ELR (cell line): ENCODE measurements at regions not wholly inside any gene's neighbourhood (a gene's known extent, or its start where the extent isn't known, plus 50 kb on each side); places are given as distances from the start of the nearest gene placed in this dataset.

Experiments used
- DNase-seq: peaks from one replicate; pipeline ENCODE4 v3.0.0-alpha.2; 2015; ENCODE audit warnings: low read depth

DNA sequence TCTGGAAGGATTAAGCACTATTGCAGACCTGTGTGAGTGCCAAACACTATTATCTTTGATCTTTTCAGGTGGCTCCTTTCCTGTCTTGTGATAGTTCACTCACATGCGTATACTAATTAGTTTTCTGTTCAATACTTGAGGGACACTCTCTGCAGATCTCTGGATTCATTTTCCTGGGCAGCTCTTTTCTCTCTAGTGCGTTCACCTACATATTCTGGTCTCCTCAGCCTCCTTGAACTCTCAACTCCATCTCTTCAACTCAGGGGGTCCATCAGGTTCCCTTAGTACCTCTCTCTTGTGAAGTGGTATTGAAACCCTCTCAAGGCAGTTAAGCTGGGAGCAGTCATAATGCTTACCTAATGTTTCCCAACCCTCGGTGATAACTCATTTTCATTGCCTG lies 1218.1 kb upstream of the MAP3K7 start:
- DNase-seq: no peak

DNA sequence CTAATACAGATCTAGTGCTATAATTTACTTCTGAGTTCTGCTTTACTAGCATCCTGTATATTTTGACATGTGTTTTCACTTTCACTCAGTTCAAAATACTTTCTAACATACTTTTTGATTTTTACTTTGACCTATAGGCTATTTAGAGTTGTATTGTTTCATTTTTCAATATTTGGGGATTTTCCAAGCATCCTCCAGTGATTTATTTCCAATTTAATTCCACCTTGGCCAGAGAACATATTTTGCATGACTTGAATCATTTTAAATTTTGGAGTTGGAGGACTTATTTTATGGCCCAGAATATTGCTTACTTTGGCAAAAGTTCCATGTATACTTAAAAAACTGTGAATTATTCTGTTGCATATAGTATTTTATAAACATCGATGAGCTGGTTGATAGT lies 1215.6 kb upstream of the MAP3K7 start:
- DNase-seq: no peak

DNA sequence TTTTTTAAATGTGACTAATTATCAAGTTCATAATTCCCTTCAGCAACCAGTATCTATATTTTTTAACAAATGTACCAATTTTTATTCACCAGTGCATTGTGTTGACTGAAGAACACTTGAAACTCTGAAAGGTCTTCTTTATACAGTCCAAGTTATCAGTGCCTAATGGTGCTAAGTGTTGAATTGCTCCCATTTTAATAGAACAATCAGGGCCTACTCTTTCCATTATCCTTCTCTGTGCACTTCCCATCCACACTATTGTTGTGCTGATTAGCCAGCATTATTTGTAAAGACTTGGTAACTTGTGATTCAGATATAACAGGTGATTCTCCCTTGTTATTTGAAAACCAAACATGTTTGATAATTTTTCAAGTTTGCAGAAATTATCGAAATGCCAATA lies 1209.7 kb upstream of the MAP3K7 start:
- no peak for DNase-seq

DNA sequence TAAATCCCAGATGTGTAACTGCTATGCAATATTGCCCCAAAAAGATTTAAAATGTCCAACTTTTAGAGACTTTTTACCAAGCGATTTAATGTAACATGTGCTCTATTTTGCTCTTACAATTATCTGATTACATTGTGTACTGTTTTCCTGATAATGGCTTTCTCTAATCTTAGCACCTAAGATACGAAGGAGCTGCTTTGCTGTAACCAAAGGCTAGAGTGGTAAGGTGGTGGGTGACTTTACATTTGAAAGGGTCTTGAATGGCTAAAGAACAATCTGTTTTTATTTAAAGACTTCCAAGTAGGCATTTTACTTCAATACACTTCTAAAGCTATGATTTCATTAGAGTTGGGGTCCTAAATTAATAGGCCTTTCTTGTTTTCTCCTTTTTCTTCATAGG lies 1201.6 kb upstream of the MAP3K7 start:
- no peak for DNase-seq

DNA sequence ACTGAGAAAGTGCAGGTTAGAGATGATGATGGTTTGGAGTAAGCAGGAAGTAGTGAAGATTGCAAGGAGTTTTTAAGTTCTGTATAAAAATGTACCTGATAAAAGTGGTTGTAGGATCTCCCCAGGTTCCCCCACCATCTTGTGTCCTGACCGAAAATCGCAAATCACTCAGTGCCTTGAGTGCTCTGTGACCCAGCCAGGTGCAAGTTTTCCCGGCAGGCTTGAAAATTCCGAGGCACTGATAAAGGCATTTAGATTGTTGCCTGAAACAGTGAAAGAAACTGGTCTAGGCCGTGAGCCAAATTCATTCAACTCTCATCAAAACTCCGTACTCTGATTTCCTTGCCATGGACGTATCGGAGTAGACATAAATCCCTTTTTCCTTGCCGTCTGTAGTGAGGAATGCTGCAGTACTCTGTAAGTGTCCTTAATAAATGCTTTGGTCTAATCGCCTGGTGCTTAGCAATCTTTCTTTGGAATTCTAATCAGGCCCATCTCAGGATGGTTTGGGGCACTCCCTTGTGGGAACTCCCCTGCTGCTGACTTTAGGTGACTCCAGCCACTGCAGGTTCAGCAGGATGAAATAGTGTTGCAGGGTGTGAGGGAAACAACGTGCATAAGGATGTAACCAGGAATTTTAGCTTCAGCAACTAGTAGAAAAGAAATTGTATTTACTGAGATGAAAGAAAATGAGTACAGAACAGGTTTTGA lies 1199.8 kb upstream of the MAP3K7 start:
- DNase-seq: no peak

DNA sequence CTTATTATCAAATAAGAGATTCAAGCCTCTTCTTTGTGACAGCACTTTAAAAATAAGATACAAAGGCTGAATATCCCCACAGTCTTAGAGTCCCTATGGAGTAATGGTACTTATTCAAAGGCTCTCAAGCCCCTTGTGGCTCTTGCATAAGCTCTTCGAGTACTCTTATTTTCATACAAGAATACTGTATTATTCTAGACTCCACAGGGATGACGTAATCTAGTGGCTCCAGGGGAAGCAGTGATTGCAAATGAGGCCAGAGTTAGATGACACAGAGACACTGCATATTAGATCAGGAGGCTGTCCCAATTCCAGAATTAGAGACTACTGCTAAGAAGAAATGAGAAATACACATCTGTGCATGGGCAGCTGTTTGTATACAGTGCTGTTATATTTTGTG lies 1195.9 kb upstream of the MAP3K7 start:
- DNase-seq: no peak

DNA sequence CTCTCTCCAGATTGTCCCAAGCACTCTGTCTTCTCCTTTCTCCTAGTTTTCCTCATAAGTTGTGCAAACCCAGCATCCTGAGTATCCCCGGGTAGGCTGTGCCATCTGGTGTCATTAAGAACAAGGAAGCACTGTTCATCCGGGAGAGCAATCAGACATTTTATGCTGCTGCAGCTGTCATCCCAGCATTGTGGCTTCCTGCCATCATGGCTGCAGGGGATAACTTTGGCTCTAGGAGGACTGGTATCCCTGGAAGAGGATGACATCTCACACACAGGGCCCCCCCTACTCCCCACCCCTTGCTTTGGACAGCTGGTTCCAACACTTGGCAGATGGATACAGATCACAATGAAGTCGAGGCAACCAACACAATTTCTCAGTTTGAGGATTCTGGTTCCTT lies 1195.1 kb upstream of the MAP3K7 start:
- no peak for DNase-seq

DNA sequence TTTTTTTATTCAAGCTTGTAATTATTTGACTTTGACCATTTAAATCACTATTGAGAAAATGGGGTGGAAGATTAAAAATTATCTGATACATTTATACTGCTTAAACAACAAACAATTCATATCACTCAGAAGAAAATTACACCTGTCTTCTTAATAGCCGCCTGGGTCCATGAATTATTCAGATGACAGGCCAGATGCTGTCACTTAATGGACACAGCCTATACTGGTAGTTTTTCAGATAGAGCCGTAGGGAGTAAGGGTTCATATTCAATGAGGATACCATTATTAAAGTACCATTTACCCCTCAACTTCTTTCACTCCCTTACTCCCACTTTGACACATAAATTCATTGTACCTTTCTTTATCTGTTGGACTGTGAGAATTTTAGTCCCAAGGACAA lies 1193.4 kb upstream of the MAP3K7 start:
- DNase-seq: no peak

DNA sequence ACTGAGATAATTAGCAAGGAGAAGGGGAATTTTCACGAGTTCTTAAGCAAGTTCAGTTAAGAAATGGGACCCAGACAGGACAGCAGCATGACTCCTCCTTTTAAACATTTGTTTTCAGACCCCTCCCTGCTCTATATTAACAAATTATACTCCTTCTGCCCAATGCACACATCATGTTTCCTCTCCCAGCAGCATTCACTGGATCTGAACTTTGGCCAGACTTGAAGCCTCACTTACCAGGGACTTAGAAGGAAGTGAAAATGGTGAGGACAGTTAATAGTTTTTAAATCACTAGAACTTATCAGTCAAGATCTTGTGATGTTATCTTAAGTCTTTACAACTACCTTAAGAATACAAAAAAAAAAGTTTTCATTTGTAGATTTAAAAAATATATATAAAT lies 1174.7 kb upstream of the MAP3K7 start:
- no peak for DNase-seq

DNA sequence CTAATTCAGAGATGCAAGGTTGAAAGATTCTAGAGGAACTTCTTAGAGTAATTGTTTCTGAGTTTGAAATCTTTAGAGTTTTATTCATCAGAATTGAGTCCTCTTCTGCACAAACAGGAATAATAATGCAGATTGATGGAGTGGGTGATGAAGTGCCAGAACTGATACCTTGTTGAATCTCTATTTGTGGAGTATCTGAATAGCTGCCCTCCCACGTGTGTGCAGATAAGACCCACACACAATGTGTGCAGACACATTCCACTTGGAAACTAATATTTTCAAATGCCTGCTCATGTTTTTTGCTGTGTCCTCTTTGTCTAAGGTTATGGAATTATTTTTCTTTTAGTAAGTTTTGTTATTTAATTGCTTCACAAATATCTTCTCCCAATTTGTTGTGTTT lies 1167.8 kb upstream of the MAP3K7 start:
- DNase-seq: no peak

DNA sequence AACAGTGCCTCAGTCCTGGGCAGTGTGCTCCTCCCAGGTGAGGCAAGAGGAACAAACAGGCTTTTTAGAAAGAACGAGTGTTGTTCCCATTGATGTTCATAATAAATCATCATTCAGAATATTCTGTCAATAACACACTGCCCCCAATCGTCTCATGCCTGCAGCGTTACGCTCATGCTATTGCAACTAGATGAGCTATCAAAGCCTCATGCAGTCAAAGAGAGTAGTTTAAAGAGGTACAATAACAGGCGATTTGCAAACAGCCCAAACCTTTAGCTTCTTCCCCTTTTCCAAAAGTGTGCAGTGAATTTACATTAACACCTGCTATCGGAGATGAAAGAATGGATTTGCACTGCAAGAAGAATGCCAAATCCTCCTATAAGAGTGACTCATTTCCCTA lies 1164.7 kb upstream of the MAP3K7 start:
- no peak for DNase-seq

DNA sequence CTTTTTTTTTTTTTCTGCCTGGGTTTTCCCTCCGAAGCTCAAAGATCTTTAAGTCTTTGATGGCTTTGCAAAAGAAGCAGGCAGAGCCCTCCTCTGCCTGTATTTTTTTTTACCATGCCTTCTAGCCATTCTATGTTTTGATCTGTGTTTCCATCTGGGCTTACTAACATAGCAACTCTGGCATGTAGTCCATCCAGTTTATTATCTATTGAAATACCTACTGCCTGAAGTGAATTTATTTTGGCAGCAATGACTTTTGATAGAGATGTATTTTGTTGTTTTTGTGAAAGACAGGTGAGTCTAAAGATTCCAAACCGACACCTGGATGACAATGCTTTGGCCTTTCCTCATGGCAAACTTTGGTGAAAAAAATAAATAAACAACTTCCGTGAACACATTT lies 1157.7 kb upstream of the MAP3K7 start:
- no peak for DNase-seq

DNA sequence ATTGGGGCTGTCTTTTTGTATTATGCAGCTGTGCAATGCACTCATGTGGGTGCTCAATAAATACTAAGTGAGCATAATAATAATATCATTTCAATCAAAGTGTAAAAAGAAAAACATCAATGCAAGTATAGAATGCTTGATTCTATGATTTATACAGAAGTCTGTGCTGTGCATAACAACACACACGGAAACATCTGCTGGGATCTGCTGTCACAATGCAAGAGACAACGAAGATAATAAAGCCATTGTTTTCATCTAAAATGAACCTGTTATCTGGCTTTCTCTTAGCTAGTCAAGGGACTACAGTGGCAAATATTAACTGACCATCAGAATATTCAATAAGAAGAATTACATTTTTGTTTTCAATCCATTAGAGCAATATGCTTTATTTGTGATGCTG lies 1156.9 kb upstream of the MAP3K7 start:
- DNase-seq: no peak

DNA sequence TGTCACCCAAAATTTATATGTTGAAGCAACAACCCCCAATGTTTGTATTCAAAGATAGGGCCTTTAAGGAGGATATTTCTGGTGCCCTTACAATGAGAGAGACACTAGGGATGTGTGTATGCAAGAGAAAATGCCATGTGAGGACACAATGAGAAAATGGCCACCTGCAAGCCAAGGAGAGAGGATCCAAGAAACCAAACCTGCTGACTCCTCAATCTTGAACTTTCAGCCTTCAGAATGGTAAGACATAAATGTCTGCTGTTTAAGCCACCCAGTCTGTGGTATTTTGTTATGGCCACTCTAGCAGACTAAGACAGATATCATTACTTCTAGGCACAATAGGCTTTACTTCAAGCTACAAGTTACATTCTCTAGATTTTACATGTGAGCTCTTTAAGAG lies 1145.1 kb upstream of the MAP3K7 start:
- no peak for DNase-seq

DNA sequence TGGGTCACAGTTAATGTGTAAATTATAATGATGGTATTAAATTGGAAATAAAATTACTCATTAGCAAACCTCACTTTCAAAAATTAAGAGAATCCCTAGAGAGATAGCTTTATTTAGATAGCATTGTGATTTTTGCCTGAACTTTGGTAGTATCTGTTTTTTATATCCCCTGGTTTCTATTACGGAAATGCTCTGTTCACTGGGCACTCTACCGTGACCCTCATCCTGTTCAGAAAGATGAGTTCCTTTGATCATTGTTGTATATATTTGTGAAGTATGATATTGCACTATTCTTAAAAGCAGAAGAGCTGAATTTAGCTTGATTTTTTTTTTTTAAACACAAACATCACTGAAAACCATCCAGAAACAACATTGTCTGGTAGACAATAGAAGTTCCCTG lies 1143.8 kb upstream of the MAP3K7 start:
- no peak for DNase-seq

DNA sequence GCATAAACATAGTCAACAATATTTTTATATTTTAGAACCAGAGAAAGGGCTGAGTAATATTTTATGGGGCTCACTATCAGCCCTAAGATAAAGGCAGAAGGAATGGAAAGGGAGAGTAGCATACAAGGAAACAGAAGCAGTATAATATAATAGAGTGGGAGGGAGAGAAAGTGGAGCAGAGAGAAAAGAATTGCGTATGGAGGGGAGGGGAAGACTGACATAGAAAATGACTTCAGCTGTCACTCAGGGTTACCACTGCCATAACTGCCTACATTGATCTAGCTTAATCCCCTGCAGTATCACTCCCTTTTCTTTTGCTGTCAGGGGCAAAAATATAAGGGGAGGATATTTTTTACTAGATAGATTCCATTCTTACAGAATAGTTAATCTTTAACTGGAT lies 1133.5 kb upstream of the MAP3K7 start:
- no peak for DNase-seq

DNA sequence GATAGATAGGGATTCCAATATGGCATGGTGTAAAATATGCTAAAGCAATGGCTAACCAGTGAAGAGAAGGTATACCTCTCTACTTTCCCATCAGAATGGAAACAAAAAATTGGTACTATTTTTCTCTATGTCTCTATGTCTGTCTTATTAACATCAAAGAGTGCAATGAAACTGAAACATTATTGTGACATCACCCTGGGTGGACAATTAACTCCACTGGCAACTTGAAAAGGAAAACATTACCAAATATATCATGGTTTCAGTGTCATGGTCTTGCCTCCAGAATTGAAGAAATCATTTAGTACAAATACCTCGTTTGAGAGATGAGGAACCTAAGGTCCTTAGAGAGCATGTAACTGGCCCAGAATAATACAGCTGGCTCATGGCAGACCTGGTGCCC lies 1132.5 kb upstream of the MAP3K7 start:
- no peak for DNase-seq

DNA sequence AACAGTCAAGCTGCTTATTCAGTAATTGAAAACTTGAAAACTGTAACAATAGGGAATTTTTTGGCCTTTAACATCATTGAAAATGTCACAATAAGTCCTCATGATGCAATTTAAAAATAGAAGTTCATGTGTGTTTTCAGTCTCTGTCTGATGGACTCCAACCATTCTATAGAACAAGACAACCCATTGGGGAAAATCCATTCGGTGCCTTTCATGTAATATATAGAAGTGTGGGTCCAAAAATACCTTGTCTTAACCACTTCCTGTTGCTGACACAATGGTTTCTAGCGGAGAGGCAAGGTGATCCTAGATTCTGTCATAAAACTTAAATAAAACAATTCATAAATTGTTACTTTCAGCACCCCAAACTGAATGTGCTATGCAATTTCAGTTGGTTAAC lies 1131.3 kb upstream of the MAP3K7 start:
- no peak for DNase-seq

DNA sequence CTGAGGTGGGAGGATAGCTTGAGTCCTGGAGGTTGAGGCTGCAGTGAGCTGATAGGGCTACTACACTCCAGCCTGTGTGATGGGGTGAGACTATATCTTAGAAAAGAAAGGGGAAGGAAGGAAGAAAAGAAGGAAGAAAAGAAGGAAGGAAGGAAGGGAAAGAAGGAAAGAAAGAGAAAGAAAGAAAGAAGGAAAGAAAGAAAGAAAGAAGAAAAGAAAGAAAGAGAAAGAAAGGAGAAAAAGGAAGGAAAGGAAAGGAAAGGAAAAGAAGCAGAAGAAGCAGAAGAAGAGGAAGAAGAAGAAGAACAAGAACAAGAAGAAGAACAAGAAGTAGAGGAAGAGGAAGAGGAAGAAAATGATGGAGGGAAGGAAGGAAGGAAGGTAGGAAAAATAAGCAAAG lies 1130.2 kb upstream of the MAP3K7 start:
- no peak for DNase-seq

DNA sequence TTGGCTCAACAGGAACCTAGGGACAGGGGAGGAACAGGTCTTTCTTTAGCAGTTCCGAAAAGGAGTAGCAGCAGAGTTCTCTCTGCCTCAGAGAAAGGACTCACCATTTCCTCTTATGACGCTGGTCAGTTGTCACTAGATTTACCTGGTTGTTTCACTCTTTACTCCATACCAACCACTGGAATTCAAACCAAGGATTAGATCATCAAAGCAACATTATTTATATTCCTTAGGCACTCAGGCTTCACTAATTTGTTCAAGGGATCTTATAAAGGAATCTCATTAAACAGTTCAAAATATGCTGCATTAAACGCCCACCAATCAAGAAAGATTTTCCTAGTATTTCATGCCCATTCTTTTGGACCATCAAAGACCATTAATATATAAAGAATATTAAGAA lies 1129.5 kb upstream of the MAP3K7 start:
- no peak for DNase-seq

DNA sequence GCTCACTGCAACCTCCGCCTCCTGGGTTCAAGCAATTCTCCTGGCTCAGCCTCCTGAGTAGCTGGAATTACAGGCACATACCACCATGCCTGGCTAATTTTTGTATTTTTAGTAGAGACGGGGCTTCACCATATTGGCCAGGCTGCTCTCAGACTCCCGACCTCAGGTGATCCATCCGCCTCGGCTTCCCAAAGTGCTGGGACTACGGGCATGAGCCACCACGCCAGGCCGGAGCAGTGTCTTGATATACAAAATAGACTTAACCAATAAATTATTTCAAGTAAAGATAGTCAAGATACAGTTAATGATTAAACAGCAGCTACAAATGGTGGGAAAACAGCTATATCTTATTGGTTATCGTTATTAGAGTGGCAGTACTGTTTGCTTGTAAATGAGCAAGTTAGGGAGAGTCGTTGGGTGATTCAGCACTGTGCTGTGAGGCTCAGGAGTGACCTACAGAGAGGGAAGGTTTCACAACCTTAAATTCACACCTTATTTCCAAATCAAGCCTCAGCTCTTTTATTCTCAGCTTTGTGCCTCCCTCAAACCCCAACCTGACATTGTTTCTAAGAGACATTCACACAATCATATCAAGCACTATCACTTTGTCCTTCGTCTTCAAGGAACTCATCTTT lies 1128.4 kb upstream of the MAP3K7 start:
- DNase-seq: no peak

DNA sequence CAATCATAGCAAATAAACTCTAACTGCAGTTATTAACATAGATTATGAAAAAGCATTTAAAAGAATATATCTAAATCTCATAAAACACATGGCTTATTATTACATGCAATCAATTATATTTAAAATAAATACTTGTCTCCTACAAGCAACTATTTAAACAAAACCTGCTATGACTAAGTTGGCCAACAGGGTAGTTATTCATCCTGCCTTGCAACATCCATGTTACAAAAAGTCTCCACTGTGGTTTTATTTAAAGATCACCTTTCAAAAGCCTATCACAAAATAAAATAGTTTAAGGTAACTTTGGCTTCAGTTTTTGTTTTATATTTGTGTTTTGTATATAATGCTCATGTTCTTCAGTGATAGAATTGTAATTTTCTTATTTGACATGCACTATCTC lies 1127.0 kb upstream of the MAP3K7 start:
- DNase-seq: no peak

DNA sequence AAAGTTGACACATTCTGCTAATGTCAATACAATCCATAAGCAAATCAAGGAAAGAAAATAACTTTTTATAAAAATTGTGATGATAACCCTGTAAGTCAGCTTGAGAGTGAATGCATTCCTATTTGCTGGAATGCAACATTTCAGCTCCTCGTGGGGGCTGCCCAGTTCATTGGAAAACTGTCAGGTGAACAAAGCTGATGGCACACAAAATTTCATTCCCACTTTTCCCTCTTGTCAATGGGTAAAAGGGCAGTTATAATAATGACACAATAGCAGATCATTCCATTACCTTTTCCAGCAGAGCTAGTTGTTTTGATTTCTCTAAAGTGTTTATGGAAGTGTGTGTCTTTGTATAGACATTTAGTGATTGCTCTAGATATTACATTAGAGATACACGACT lies 1124.6 kb upstream of the MAP3K7 start:
- no peak for DNase-seq

DNA sequence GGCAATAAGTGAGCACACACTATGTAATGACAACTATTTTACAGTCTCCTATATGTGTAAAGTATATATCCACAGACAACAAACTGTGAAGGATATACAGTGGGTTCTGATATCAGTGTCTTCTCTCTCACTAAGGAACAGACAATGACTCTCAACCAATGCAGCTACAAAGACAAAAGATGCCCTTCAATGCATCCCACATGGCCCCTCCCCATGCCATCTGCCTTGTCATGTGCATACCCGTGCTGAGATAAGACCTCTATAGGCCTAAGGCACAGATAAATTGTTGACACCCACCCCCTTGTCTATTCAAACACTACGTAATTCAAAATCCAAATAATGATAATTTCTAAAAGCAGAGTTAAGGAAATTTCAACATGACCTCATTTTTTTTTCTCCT lies 1123.5 kb upstream of the MAP3K7 start:
- no peak for DNase-seq
